HCEC 1CT (cell line): ENCODE measurements at regions not wholly inside any gene's neighbourhood (a gene's known extent, or its start where the extent isn't known, plus 50 kb on each side); places are given as distances from the start of the nearest gene placed in this dataset.

ENCODE experiments used
- DNase-seq: peaks from one replicate; pipeline ENCODE4 v3.0.0-alpha.2; 2017

DNA sequence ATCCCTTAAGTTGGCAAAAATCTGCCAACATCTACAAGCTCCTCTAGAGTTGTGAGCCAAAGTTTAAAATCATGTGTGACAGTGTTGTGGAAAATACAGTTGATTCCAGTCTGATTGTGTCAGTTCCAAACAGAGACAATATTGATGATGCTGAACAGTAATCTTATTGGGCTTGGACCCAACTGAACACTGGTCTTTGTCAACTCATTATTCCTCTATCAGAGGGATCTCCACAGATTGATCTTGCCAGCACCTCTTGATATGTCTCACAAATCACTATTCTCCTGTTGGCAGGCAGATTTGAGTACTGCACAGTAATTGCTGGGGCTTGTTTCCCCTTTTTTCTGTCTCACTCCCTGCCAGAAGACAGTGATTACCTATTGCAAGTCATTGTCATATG lies 326.6 kb upstream of the DPH6 start:
- DNase-seq = no peak

DNA sequence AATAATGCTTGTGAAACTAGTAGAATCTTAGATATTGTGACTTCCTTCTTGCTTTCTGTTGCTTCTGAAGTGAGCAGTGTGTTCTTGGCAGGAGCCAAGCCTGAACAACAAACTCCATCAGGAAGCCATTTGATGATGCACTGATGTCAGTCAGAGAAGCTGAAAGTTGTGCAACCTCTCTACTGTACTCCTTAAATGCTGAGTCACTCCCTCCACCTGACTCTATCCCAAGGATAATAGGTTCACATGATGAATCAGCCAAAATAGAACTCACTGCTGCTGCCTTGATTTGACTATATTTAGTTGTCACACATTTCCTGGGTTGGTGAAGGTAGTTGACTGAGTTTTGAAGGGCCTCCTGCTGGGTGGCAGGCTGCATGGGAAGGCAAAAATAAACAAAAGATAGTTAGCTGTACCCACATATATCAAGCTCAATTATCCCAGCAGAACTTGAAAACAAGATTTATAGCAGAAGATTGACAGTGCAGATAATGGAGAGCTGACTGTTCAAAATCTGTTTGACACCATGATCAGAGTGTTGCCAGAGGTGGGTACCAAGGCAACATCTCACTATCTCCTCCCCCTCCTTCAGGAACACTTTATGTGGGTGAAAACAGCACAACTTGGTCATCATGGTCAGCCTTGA lies 328.4 kb upstream of the DPH6 start:
- peak; percentile 84 for DNase-seq

DNA sequence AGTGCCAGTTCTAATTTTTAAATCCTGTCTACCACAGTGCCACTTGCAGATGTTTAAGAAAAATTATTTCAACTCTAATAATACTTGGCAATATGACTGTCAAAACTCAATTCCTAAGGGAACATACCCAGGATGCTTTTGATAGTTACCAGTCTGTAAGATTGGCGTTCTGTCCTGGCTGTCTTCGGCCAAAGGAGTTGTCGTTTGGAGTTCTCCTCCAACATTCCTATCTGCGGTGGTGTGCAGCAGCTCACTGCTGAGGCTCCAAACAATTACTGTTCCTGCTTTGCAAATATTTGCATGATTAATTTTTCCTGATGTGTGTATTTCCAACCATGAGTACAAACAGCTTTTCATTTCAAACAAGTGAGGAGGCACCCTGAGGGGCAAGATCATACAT lies 330.8 kb upstream of the DPH6 start:
- DNase-seq = no peak

DNA sequence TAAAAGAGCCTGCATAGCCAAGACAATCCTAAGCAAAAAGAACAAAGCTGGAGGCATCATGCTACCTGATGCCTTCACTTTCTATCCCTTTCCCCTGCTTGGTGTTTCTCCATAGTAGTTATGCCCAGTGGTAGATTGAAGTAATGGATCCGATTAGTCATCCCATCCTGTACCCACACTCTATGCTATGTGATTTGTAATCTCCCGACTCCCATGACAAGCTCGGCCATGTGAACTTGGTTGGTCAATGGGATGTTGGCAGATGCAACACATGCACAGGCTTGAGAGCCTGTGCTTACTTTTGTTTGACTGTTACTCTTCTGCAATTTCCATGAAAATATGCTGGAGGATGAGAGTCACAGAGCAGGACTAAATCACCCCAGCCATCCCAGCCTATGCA lies 334.9 kb upstream of the DPH6 start:
- no peak for DNase-seq

DNA sequence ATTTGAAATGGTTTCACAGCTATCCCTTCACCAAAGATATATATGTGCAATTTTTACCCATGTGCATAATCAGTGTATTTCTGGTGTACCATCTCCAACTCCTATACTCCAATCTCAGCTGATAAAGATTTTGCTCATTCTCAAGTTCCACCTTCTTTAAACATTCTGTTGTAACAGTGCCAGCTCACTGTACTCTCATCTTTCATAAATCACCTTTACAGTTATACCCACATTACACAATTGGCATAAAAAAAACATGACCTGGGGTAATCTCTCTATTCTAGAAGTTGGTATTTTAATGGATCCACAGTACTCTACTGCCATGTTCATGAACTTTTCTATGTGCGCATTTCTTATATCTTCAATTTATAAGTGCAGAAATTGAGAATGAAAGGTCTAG lies 339.9 kb upstream of the DPH6 start:
- no peak for DNase-seq

DNA sequence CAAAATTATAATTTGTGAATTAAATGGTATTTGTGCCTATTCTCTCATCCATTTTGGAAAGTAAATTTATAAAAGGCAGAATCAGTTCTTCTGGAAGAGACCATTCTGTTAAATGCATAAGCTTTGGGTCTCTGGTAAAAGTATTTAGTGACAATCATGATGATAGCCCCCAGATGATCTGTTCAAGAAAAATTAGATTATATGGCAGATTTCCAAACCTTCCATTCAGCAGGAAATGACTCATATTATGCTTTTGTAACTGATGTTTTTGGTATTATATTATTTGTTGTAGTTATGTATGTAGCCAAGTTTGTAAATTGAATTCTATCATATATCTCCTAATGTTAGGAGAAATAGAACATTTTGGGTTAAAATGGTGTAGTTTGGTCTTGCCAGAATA lies 340.8 kb upstream of the DPH6 start:
- peak; percentile 46 for DNase-seq

DNA sequence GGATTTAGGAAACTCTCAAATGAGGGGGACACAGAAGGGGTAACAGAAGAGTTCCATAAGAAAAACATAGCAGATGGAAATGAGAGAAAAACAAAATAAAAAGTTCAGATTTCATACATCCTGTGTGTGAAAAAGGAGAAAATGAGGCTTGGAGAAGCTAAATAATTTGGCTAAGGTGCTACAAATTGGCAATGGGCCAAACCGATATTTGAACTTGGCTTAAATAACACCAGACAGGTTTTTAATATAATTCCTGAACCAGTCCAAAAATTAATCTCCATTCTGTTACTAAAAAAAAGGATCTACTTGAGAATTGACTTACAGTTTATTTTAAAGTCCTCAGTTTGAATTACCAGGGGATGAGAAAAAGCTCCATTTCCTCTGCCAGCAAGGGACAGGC lies 342.9 kb upstream of the DPH6 start:
- no peak for DNase-seq

DNA sequence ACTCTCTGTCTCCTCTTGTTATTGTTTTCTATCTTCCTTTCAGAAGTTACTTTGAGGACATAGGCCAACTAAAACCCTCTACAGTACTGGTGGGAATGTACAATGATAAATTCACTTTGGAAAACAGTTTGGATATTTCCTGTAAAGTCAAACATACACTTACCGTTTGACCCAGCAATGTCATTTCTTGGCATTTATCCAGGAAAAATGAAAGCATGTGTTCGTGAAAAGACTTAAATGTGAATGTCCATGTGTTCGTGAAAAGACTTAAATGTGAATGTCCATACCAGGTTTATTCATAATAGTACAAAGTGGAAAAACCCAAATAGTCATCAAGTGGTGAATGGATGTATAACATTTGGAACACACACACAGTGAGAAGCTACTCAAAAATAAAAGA lies 361.5 kb upstream of the DPH6 start:
- DNase-seq = no peak

DNA sequence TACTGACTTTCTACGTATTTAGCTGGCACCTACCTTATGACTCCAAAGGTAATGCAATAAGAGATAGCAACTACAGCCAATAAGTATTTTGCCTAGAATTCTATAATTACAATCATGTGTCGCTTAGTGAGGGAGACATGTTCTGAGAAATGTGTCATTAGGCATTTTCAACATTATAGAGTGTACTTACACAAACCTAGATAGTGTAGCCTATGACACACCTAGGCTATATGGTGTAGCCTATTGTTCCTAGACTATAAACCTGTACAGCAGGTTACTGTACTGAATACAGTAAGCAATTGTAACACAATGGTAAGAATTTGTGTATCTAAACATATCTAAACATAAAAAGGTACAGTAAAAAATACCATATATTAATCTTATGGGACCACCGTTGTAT lies 363.4 kb upstream of the DPH6 start:
- DNase-seq = no peak

DNA sequence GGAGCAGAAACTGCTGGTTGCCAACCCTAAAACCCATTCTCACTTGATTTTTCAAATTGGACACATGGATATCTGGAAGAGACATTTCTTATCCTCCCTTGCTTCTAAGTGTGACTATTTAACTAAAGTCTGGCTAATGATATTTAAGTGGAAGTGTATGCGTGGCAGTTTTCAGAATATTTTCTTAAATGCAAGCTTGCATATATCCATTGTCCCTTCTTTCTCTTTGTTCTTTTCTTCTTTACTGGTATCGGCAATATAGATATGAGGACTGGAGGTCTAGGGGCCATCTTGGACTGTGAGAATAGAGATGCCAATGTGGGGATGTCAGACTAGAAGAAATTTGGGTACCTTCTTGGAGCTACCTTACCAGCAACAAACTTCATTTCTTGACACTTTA lies 364.3 kb upstream of the DPH6 start:
- DNase-seq = no peak

DNA sequence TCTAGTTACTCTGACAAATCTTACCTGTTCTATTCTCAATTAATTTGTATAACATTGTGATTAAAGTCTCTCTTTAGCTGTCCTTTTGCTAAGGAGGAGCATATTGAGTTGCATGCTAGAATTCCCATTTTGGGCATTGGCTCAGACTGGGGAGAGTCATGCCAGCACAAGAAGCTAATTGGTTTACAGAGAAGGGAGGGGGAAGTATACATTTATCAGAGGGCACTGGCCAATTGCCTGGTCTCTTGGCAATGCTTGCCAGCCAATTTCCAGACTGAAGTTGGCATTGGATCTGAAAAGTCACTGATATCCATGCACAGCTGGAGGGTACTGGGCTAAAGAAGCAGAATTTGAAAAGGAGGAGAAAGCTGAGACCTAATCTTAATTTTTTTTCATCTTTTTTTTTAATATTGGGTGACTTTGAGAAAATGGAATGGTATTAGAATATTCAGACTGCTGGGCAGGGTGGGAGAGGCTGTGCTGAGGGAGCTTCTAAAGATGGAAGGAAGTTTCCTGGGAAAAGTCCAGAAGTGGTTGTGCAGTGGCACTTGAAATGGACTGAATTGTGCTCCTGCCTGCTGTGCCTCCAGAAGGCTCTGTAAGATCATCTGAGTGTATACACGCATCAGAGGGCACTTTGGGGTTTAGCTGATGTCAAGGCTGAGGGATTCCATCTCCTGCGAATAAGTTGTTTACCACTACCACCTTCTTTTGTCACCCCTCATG lies 365.2 kb upstream of the DPH6 start:
- DNase-seq = no peak

DNA sequence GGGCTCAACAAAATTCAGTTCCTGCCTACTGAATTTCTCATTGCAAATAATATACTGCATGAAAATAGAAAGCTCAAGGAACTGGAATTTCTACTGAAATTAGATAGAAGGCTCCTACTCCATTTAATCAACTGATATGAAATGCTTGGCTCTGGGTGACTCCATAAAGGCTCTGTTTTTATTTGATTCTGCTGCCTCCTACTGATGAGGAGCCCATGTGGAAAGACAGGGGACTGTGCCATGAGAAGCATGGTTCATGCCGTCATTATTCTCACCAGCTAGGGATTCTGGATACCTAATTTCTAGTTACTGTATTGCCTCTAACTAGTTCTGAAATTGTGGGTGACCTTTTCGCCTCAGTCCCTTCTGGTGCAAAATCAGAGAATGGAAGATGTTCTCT lies 366.2 kb upstream of the DPH6 start:
- DNase-seq = peak; percentile 6

DNA sequence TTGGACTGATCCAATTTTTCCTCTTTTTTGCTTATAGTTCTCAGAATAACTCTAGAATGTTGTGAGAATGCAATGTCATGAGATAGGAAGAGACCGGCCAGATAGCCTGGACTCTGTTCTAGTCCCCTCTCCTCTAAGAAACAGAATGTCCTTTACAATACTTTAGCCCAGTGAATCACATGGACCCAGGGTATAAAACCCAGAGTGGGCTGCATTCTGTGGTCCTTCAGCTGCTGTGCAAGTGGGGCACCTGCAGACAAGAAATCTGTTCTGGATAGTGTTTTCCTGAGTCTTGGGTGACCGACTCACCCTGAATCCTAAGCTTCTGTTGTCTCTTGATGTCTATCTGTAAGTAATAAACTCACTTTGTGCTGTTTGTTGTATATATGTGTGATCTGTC lies 368.6 kb upstream of the DPH6 start:
- no peak for DNase-seq

DNA sequence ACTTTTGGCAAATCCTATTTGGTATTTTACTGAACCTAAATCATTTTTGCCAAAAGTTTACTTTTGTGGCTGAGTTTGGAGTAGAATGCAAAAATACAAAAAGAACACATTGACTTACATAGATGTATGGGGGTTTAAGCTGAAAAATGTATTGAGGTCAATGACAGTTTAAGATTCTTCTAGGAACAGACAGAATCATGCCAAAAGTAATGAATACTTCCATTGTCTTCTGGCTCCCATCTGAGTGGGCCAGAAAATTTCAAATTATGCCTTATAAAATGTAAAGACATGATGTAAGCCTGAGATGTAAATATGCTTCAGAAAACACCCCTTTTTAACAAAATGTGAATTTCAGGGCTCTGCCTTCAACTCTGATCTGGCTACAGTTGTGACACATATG lies 375.1 kb upstream of the DPH6 start:
- no peak for DNase-seq

DNA sequence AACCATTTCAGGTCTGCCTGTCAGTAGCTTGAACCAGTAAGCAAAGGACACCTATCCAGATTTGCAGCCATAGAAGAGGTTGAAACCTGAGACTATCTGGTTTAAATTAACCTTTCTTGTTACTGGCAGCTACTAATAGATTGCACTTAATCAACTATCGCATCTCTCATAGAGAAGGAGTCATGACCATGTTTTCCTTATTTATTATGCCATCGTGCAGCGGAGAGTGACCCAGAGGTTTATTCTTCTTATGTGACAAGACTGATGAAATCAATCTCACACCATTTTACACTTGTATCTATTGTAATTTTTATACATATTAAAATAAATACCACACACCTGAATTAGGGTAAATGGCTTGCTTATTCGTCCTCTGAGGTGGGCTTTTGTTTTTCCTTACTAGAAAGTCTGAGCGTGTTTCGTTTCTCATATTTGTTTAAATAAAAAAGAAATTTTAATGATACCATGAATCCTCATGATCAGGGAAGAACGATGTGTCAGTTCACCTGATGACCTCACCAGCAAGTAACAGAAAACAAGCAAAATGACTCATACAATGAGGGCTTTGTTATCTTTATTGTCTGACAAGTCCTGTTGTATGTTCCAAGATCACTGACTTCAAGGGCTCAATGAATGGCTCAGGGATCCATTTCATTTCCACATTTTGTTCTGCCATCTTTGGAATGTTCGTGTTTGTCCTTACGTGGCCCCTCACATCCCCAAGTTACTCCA lies 379.5 kb upstream of the DPH6 start:
- no peak for DNase-seq

DNA sequence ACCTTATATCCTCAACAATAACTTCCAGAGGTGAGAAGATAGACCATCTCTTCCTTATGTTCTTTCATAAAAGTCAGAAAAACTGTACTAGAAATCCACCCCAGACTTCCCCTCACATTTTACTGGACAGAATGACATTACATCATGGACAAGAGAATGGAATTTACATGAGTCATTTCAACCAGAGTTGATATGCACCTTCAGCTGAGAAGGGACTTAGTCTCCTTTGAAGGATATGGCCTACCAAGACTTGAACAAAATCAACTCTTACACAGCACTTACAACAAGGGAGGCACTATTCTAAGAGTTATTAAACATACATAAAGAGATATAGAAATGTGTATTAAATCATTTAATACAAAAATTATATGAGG lies 380.0 kb upstream of the DPH6 start:
- DNase-seq = peak; percentile 6

DNA sequence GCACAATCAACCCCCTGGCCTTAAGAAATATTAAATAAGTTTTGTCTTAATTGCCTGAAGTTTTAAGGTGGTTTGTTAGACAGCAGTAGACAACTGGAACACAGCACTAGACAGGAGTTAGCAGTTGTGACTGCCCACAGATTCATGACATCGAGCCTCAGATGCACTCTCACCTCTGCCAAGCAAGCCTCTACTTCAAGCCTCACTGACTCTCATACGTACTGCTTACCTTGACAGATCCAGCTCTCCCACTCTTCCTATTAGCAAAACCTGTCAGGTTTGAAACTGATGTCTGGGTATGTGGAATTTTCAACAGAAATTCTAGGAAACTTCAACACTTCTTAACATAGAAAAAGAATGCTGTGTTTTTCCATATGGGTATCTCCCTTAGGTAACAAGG lies 382.9 kb upstream of the DPH6 start:
- DNase-seq = no peak

DNA sequence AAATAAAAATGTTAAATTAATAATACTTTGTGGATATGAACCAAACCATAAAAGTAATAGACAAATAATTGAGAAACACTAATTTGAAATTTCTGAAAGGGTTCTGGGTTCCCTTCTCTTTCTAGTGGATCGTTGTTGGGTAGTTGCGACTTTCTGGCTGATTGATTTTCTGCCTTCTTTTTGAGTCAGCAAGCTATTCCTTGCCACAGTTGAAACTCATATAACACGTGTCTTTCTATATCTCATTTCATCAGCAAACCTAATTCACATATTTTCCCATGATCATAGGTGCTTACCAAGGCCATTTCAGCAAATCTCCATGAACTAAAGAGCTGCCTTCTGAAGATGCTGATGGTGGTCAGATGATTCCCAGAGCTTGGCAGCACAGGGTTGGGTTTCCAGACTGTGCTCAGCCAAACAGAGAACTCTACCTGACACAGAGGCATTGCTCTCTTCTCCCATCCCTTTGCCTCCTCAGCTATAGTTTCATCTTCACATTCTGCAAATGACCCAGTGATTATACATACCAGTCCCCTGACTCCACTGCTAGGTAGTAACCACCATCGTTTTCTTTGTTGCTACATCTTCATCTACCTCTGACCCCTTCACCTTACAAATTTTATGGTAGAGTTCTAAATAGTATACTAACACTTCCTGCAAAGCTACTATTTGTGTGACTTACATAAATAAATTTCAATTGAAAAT lies 383.9 kb upstream of the DPH6 start:
- no peak for DNase-seq

DNA sequence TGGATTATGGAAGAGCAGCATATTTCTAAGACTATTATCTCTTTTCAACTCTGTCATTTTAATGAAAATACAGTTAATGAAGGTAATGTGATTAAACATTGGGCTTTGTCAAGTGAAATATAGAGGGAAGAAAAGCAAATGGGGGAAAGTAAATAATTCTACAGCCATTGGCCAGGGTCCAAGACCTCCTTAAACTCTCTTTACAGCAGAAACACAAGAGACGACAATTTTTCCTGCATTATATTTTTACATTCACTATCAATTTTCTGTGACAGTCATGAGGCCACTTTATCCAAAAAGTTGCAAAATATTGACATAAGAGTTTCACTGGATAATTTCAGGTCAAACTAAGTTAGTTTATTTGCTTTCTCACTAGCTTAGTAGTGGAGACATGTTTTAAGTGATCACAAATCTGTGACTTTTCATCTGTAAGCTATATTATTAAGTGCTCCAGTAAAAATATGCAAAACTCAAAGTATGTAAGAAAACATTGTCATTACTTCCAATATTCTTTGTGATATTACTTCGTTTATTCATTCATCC lies 385.9 kb upstream of the DPH6 start:
- DNase-seq = no peak

DNA sequence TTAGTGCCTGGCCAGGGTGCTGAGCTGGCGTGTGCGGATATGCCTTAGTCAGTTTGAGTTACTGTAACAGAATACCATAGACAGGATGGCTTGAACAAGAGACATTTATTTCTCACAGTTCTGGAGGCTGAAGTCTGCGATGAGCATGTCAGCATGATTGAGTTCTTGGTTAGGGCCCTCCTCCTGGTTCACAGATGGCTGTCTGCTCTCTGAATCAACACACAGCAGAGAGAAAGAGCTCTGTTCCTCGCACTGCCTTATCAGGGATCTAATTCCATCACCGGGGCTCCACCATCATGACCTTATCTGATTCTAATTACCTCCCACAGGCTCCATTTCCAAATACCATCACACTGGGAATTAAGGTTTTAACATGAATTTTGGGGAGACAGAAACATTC lies 386.6 kb upstream of the DPH6 start:
- DNase-seq = no peak

DNA sequence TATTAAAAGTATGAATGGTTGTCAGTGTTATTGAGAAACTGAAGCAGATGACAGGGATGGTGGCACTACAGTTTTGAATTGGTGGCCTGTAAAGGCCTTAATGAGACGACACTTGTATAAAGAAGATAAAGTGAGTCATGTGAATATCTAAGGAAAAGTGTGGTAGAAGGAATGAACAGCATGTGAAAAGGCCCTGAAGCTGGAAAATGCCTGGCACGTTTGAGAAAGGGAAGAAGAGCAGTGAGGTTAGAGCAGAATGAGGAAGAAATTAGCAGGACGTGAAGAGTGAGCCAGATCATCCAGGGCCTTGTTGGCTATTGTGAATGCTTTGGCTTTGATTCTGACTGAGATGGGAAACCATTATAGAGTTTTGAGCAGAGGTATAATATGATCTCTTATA lies 387.6 kb upstream of the DPH6 start:
- DNase-seq = no peak

DNA sequence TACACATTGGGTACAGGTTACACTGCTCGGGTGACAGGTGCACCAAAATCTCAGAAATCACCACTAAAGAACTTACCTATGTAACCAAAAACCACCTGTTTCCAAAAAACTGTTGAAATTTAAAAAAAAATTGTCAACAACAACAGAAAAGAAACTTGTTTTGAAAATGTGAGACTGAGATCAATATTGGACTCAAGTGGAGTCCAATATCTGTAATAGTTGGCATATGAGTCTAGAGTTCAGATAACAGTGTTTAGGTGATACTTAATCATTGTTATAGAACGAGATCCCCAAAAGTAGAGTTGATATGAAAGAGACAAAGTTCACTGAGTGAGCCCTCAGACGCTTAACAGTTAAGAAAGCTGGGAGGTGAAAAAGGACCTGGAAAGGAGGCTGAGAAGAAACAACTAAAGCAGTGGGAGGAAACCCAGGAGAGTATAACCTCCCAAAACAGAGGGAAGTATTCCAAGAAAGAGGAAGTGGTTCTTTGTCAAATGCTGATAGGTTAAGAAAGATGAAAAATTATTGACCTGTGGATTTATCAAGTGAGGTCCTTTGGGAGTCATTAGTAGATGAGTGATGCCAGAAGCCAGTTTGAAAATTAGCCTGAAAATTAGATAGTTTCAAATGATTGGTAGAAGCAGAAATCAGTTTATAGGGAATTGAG lies 388.6 kb upstream of the DPH6 start:
- no peak for DNase-seq

DNA sequence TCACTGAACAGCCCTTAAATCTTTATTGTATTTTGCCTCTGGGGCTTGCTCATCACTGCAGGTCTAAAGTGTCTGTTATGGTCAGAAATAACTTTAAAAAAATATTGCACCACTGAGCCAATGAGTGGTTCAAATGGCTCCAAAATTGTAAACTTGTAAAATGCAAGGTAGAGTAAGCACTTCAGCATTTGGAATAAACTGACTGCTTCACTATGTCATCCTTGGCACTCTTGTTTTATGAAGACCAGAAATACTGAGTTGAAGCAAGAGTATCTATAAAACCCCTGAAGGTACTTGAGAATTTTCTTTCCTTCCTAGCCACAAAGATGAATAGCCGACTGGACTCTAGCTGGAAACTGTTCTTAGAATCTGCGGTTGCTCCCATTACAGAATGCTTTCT lies 390.3 kb upstream of the DPH6 start:
- DNase-seq = no peak
